Heart right ventricle (tissue), 16 donors: ENCODE measurements at regions not wholly inside any gene's neighbourhood (a gene's known extent, or its start where the extent isn't known, plus 50 kb on each side); places are given as distances from the start of the nearest gene placed in this dataset.

Experiments used
- ATAC-seq, 8 donors: fragments of 200-7000 bp; cut with Tn5 transposase; one replicate each; pipeline ENCODE4 v1.9.1; 2020; ENCODE audit warnings: mild to moderate bottlenecking in 8 of 8, moderate library complexity in 8 of 8, moderate number of reproducible peaks in 1 of 8
- DNase-seq, 2 donors: peaks; one replicate each; pipeline ENCODE4 v3.0.0-alpha.2; 2020
- H3K27ac ChIP-seq, 10 donors: fragments of 200-600 bp; sonication (generic) in 2 of 10; one replicate each; pipeline versions ENCODE4 v1.5.0 to v1.8.0; 2020 to 2022; ENCODE audit warnings: mild to moderate bottlenecking in 3 of 10
- H3K27me3 ChIP-seq, 7 donors: fragments of 200-600 bp; one replicate each; pipeline ENCODE4 v1.8.0; 2021 to 2022; ENCODE audit warnings: mild to moderate bottlenecking in 2 of 7
- H3K36me3 ChIP-seq, 9 donors: fragments of 200-600 bp; sonication (generic) in 1 of 9; one replicate each; pipeline versions ENCODE4 v1.5.0 to v1.8.0; 2020 to 2022; ENCODE audit warnings: mild to moderate bottlenecking in 2 of 9
- H3K4me1 ChIP-seq, 9 donors: fragments of 200-600 bp; sonication (generic) in 1 of 9; one replicate each; pipeline versions ENCODE4 v1.5.0 to v1.8.0; 2020 to 2022; ENCODE audit warnings: mild to moderate bottlenecking in 4 of 9
- H3K4me3 ChIP-seq, 10 donors: fragments of 200-600 bp; sonication (generic) in 2 of 10; one replicate each; pipeline versions ENCODE4 v1.5.0 to v1.8.0; 2020 to 2022; ENCODE audit warnings: mild to moderate bottlenecking in 7 of 10, moderate library complexity in 2 of 10
- H3K9me3 ChIP-seq, 11 donors: fragments of 200-600 bp in 10 of 11; sonication (generic) in 2 of 11; one replicate each; pipeline versions ENCODE4 v1.5.0 to v1.8.0; 2013 to 2022; ENCODE audit warnings: mild to moderate bottlenecking in 2 of 11, control low read depth in 1 of 11, moderate library complexity in 1 of 11
- CTCF ChIP-seq, 9 donors: fragments of 200-600 bp; sonication (generic) in 2 of 9; IDR thresholded peaks; one replicate each; pipeline versions ENCODE4 v1.5.0 to v1.8.0; 2021 to 2022; ENCODE audit warnings: antibody characterized with exemption in 9 of 9, mild to moderate bottlenecking in 5 of 9, moderate library complexity in 1 of 9
- WGBS, 2 donors: extraction: QIAGEN DNeasy Blood & Tissue Kit; methylation state at CpG; one replicate each; pipeline ENCODE4 v1.1.7; 2013; ENCODE audit warnings: inconsistent platforms in 1 of 2; 5-methylcytosine and 5-hydroxymethylcytosine counted together
- intact Hi-C, 10 donors: fragments of 100-400 bp; cut with DNase I; formaldehyde crosslinking; loops; one replicate each; pipeline versions ENCODE4 v1.11.1 to v1.14.2; 2022
- donor health status: Arrhythmogenic right ventricular cardiomyopathy.
- donor health status: ischemic (EF 13 %, LVEDD 7.1; RV severe dilation, severe dysfunction).
- donor health status: healthy with polysubstance abuse.
- donor health status: DM: no; HTN: yes; CAD: no.
- donor health status: DM: no; HTN: no; CAD: no.
- donor health status: ischemic (EF 25% LVEDD 6.9; RV normal size, moderate dysfunction).
- donor health status: ischemic (EF 25% LVEDD 5.7; RV mildly dilated, moderate dysfunction).
- donor health status: healthy.
- donor health status: DM: yes; HTN: yes; CAD: no.
- donor health status: Ischemic cardiomyopathy.
- donor health status: ischemic (EF 35%, LVEDD 5.7; RV mildly dilated, moderate dysfunction).
- donor health status: nonischemic (EF 11% LVEDD 7.7; RV severe dilation, severe dysfunction).
- donor health status: DM: yes; HTN: yes; CAD: no.
- donor health status: PGD.
- donor health status: ischemic (EF 29% LVEDD 5.4; RV normal size, mild dysfunction).
- donor health status: nonischemic (EF 23%, LVEDD 6.1; RV moderate dilation, normal function).

- intact Hi-C loops, result no loop called here
- Histone ChIP-seq H3K27me3 (no peaks in the 10 kb centered on the region), H3K36me3 (no peaks in the 10 kb centered on the region), H3K27ac (no peak overlapping the region), H3K9me3 (peaks cover 0 to 11% (median 0%) of the 10 kb centered on the region in 11 donors), H3K4me1 (no peaks in the 10 kb centered on the region), H3K4me3 (no peak overlapping the region)
- DNase-seq (no peak), ATAC-seq (no peak)
- no peak for TF ChIP-seq CTCF (IDR thresholded peaks at IDR 0.05)
- WGBS, 2 donors, result 91 to 96% methylated on average over 1 of the region's 1 CpG
These were observed 101.8 kb downstream of the MAGEC1 start for GRCh38 chrX:142005532-142005931.

GRCh38 chrX:142002471-142002870 lies 98.8 kb downstream of the MAGEC1 start:
- no peaks in the 10 kb centered on the region for H3K36me3 ChIP-seq
- intact Hi-C loops, result no loop called here
- no peaks in the 10 kb centered on the region for H3K27me3 ChIP-seq
- H3K9me3 ChIP-seq, result peaks cover 0 to 11% (median 0%) of the 10 kb centered on the region in 11 donors
- no peak for TF ChIP-seq CTCF (IDR thresholded peaks at IDR 0.05)
- H3K4me3 ChIP-seq, result no peak overlapping the region
- H3K4me1 ChIP-seq, result no peaks in the 10 kb centered on the region
- H3K27ac ChIP-seq, result no peak overlapping the region
- DNase-seq (no peak), ATAC-seq (no peak)
- 78 to 82% methylated on average over 3 of the region's 3 CpGs for WGBS, 2 donors

GRCh38 chrX:142001934-142002333 lies 98.2 kb downstream of the MAGEC1 start:
- no peak for ATAC-seq
- 44 to 54% methylated on average over 1 of the region's 1 CpG for WGBS, 2 donors
- no peaks in the 10 kb centered on the region for H3K36me3 ChIP-seq
- TF ChIP-seq CTCF (IDR thresholded peaks at IDR 0.05), result no peak
- intact Hi-C loops, result no loop called here
- DNase-seq, result no peak
- H3K4me3 ChIP-seq, result no peak overlapping the region
- peaks cover 0 to 11% (median 0%) of the 10 kb centered on the region in 11 donors for H3K9me3 ChIP-seq
- no peaks in the 10 kb centered on the region for H3K27me3 ChIP-seq
- no peak overlapping the region for H3K27ac ChIP-seq
- H3K4me1 ChIP-seq, result no peaks in the 10 kb centered on the region

- H3K4me3 ChIP-seq, result no peak overlapping the region
- H3K27ac ChIP-seq, result no peak overlapping the region
- TF ChIP-seq CTCF (IDR thresholded peaks at IDR 0.05), result no peak
- H3K36me3 ChIP-seq, result no peaks in the 10 kb centered on the region
- 37 to 42% methylated on average over 5 of the region's 5 CpGs for WGBS, 2 donors
- H3K9me3 ChIP-seq, result no peaks in the 10 kb centered on the region
- no peak for ATAC-seq
- no peaks in the 10 kb centered on the region for H3K4me1 ChIP-seq
- no peaks in the 10 kb centered on the region for H3K27me3 ChIP-seq
- no peak for DNase-seq
- intact Hi-C loops, result no loop called here
These were observed 86.1 kb downstream of the MAGEC1 start for GRCh38 chrX:141989815-141990214.

GRCh38 chrX:141989134-141989533 lies 85.4 kb downstream of the MAGEC1 start:
- no peak overlapping the region for H3K27ac ChIP-seq
- intact Hi-C loops, result no loop called here
- H3K9me3 ChIP-seq, result no peaks in the 10 kb centered on the region
- DNase-seq (no peak), ATAC-seq (no peak)
- TF ChIP-seq CTCF (IDR thresholded peaks at IDR 0.05), result no peak
- H3K36me3 ChIP-seq, result no peaks in the 10 kb centered on the region
- H3K4me1 ChIP-seq, result no peaks in the 10 kb centered on the region
- no peak overlapping the region for H3K4me3 ChIP-seq
- 60 to 85% methylated on average over 1 of the region's 1 CpG for WGBS, 2 donors
- H3K27me3 ChIP-seq, result no peaks in the 10 kb centered on the region
